H1 (cell line): ENCODE measurements at regions not wholly inside any gene's neighbourhood (a gene's known extent, or its start where the extent isn't known, plus 50 kb on each side); places are given as distances from the start of the nearest gene placed in this dataset.

Source experiments
- CTCF ChIA-PET: fragments of 300-600 bp; sonication (Branson Sonifier 250); formaldehyde crosslinking; loops from one replicate; lab custom pipeline; 2021; ENCODE audit not compliant: partially characterized antibody; lab: Charles Lee
- POLR2A ChIA-PET: fragments of 300-600 bp; sonication (Branson Sonifier 250); formaldehyde crosslinking; loops from one replicate; lab custom pipeline; 2021; ENCODE audit warnings: inconsistent platforms; ENCODE audit not compliant: partially characterized antibody; lab: Charles Lee
- DNase-seq, 2 experiments: peaks; one replicate each; pipeline versions ENCODE4 v3.0.0 to v3.0.0-alpha.2; 2010 to 2022; ENCODE audit warnings: low spot score in 2 of 2, low read depth in 1 of 2, mixed read lengths in 1 of 2
- FAIRE-seq: peaks from 2 replicates; lab custom pipeline; 2011; peaks lifted over from hg19 to GRCh38; lab: Jason Lieb, UNC
- H2AFZ ChIP-seq: 2 replicates; pipeline ENCODE4 v1.8.1; 2012; ENCODE audit warnings: low read length, inconsistent platforms
- H2AK5ac ChIP-seq: 2 replicates; pipeline ENCODE4 v1.6.1; 2013; ENCODE audit warnings: low read depth, low read length
- H2BK120ac ChIP-seq: replicated peaks from 2 replicates; pipeline ENCODE3; 2013; ENCODE audit warnings: low read depth, low read length, inconsistent platforms
- H2BK12ac ChIP-seq: 2 replicates; pipeline ENCODE4 v1.6.1; 2013; ENCODE audit warnings: low read depth, low read length
- H2BK15ac ChIP-seq: 2 replicates; pipeline ENCODE4 v1.6.1; 2013; ENCODE audit warnings: low read length
- H2BK20ac ChIP-seq: 2 replicates; pipeline ENCODE4 v1.6.1; 2013; ENCODE audit warnings: low read length
- H2BK5ac ChIP-seq: 2 replicates; pipeline ENCODE4 v1.6.1; 2013; ENCODE audit warnings: low read depth, low read length
- H3K14ac ChIP-seq: 2 replicates; pipeline ENCODE4 v1.6.1; 2013; ENCODE audit warnings: inconsistent platforms; ENCODE audit not compliant: insufficient read length
- H3K18ac ChIP-seq: 2 replicates; pipeline ENCODE4 v1.6.1; 2013; ENCODE audit warnings: low read length; ENCODE audit errors: extremely low read depth
- H3K23ac ChIP-seq: 2 replicates; pipeline ENCODE4 v1.6.1; 2013; ENCODE audit warnings: inconsistent platforms; ENCODE audit not compliant: insufficient read length
- H3K23me2 ChIP-seq: 2 replicates; pipeline ENCODE4 v1.6.1; 2013; ENCODE audit warnings: low read depth, low read length
- H3K27ac ChIP-seq: 2 replicates; pipeline ENCODE4 v1.6.1; 2011; ENCODE audit warnings: low read depth, low read length, inconsistent platforms
- H3K27me3 ChIP-seq, 4 experiments: replicated peaks in 1 of 4; 1 replicate in 1 of 4; 2 replicates in 3 of 4; pipeline versions ENCODE4 v1.6.1 to v1.8.1; 2011 to 2013; ENCODE audit warnings: low read length in 3 of 4, mild to moderate bottlenecking in 3 of 4, inconsistent platforms in 2 of 4, mixed read lengths in 2 of 4, moderate library complexity in 1 of 4; ENCODE audit not compliant: control insufficient read depth in 3 of 4, insufficient read depth in 3 of 4; ENCODE audit errors: extremely low read depth in 1 of 4
- H3K36me3 ChIP-seq, 4 experiments: 2 replicates each; pipeline versions ENCODE4 v1.6.1 to v1.8.1; 2011 to 2013; ENCODE audit warnings: mild to moderate bottlenecking in 4 of 4, low read length in 3 of 4, moderate library complexity in 2 of 4, control low read depth in 1 of 4, inconsistent platforms in 1 of 4; ENCODE audit not compliant: insufficient read depth in 4 of 4, control insufficient read depth in 2 of 4
- H3K4ac ChIP-seq: replicated peaks from 2 replicates; pipeline ENCODE3; 2013; ENCODE audit warnings: low read length, low read depth, mixed read lengths, inconsistent platforms; ENCODE audit not compliant: insufficient read length
- H3K4me1 ChIP-seq, 4 experiments: replicated peaks in 1 of 4; 1 replicate in 1 of 4; 2 replicates in 3 of 4; pipeline versions ENCODE4 v1.6.1 to v1.8.1; 2011 to 2013; ENCODE audit warnings: low read length in 3 of 4, inconsistent platforms in 2 of 4, mixed read lengths in 1 of 4; ENCODE audit not compliant: insufficient read depth in 4 of 4, control insufficient read depth in 3 of 4
- H3K4me2 ChIP-seq, 2 experiments: 2 replicates each; pipeline versions ENCODE4 v1.6.1 to v1.8.1; 2011 to 2013; ENCODE audit warnings: low read depth in 2 of 2, low read length in 2 of 2, control low read depth in 1 of 2, inconsistent platforms in 1 of 2, mild to moderate bottlenecking in 1 of 2; ENCODE audit not compliant: insufficient read depth in 1 of 2
- H3K4me3 ChIP-seq, 4 experiments: fragments of 200-600, 300-600 bp in 1 of 4; sonication (generic), shearing (Covaris generic), sonication (Bioruptor Twin) in 1 of 4; 2 replicates each; pipeline versions ENCODE4 v1.5.1 to v1.8.1; 2011 to 2016; ENCODE audit warnings: low read length in 4 of 4, low read depth in 3 of 4, control low read depth in 2 of 4, inconsistent platforms in 2 of 4, mild to moderate bottlenecking in 2 of 4, mixed read lengths in 1 of 4, moderate library complexity in 1 of 4; ENCODE audit not compliant: insufficient read depth in 2 of 4; ENCODE audit errors: extremely low read depth in 1 of 4
- H3K56ac ChIP-seq: replicated peaks from 2 replicates; pipeline ENCODE3; 2013; ENCODE audit warnings: low read depth, mild to moderate bottlenecking, mixed read lengths, low read length, inconsistent platforms; ENCODE audit not compliant: insufficient read length
- H3K79me1 ChIP-seq: 2 replicates; pipeline ENCODE4 v1.6.1; 2013; ENCODE audit warnings: low read depth, low read length, control low read depth
- H3K79me2 ChIP-seq, 2 experiments: 2 replicates each; pipeline versions ENCODE4 v1.6.1 to v1.8.1; 2012 to 2013; ENCODE audit warnings: low read length in 2 of 2, mild to moderate bottlenecking in 2 of 2, inconsistent platforms in 1 of 2; ENCODE audit not compliant: insufficient read depth in 2 of 2, control insufficient read depth in 1 of 2
- H3K9ac ChIP-seq, 4 experiments: replicated peaks in 1 of 4; 1 replicate in 1 of 4; 2 replicates in 3 of 4; pipeline versions ENCODE4 v1.6.1 to v1.8.1; 2011 to 2013; ENCODE audit warnings: low read depth in 3 of 4, low read length in 3 of 4, control low read depth in 2 of 4, mild to moderate bottlenecking in 2 of 4, moderate library complexity in 2 of 4, inconsistent platforms in 1 of 4; ENCODE audit errors: extremely low read depth in 1 of 4
- H3K9me3 ChIP-seq, 2 experiments: 2 replicates each; pipeline versions ENCODE4 v1.6.1 to v1.8.1; 2012 to 2013; ENCODE audit warnings: mild to moderate bottlenecking in 2 of 2, moderate library complexity in 2 of 2, control low read depth in 1 of 2, inconsistent platforms in 1 of 2, low read depth in 1 of 2, low read length in 1 of 2, mixed read lengths in 1 of 2; ENCODE audit not compliant: insufficient read depth in 2 of 2
- H4K20me1 ChIP-seq, 2 experiments: replicated peaks in 1 of 2; 2 replicates each; pipeline versions ENCODE3 to v1.8.1; 2011 to 2013; ENCODE audit warnings: inconsistent platforms in 2 of 2, low read length in 2 of 2, mild to moderate bottlenecking in 1 of 2; ENCODE audit not compliant: insufficient read depth in 2 of 2, control insufficient read depth in 1 of 2
- H4K5ac ChIP-seq: 2 replicates; pipeline ENCODE4 v1.6.1; 2013; ENCODE audit warnings: low read length, low read depth, mixed read lengths, inconsistent platforms; ENCODE audit not compliant: insufficient read length
- H4K8ac ChIP-seq: 2 replicates; pipeline ENCODE4 v1.8.0; 2013; ENCODE audit warnings: mild to moderate bottlenecking, moderate library complexity, low read length, inconsistent platforms; ENCODE audit not compliant: insufficient read depth; ENCODE audit errors: extremely low read depth
- H4K91ac ChIP-seq: replicated peaks from 2 replicates; pipeline ENCODE3; 2013; ENCODE audit warnings: low read length, mixed read lengths, inconsistent platforms; ENCODE audit not compliant: insufficient read length
- ASH2L ChIP-seq: fragments of 200-600, 300-600 bp; sonication (generic); IDR thresholded peaks from one replicate; pipeline ENCODE4 v1.7.1; 2017; ENCODE audit warnings: low read length
- ATF3 ChIP-seq: IDR thresholded peaks from 2 replicates; pipeline ENCODE4 v1.6.1; 2011; ENCODE audit warnings: low read depth, mild to moderate bottlenecking, low read length; ENCODE audit not compliant: insufficient read depth
- BRCA1 ChIP-seq: IDR thresholded peaks from 2 replicates; pipeline ENCODE4 v1.6.1; 2012; ENCODE audit warnings: low read depth, low read length, improper control_type of control experiment
- CBX5 ChIP-seq: fragments of 300-800, 300-1000 bp; sonication (generic); IDR thresholded peaks from 2 replicates; pipeline ENCODE4 v1.7.1; 2016; ENCODE audit warnings: antibody characterized with exemption, low read length, low read depth
- E2F6 ChIP-seq: IDR thresholded peaks from 2 replicates; pipeline ENCODE4 v1.6.1; 2012; ENCODE audit warnings: inconsistent platforms
- FOSL1 ChIP-seq: IDR thresholded peaks from 2 replicates; pipeline ENCODE4 v1.6.1; 2011; ENCODE audit warnings: mild to moderate bottlenecking, low read depth, low read length, moderate library complexity; ENCODE audit not compliant: insufficient read depth
- GTF2F1 ChIP-seq: IDR thresholded peaks from 2 replicates; pipeline ENCODE4 v1.6.1; 2012; ENCODE audit warnings: low read depth, low read length, improper control_type of control experiment, borderline replicate concordance
- HDAC2 ChIP-seq, 2 experiments: fragments of 300-600 bp in 1 of 2; sonication (generic) in 1 of 2; IDR thresholded peaks; 2 replicates each; pipeline ENCODE4 v1.6.1; 2011 to 2012; ENCODE audit warnings: low read depth in 2 of 2, low read length in 2 of 2, mild to moderate bottlenecking in 2 of 2, moderate library complexity in 2 of 2, borderline replicate concordance in 1 of 2, inconsistent platforms in 1 of 2
- KDM1A ChIP-seq: fragments of 200-600, 300-600 bp; sonication (generic); IDR thresholded peaks from 2 replicates; pipeline ENCODE4 v1.7.1; 2016; ENCODE audit warnings: mild to moderate bottlenecking, low read length, borderline replicate concordance
- KDM5A ChIP-seq: fragments of 200-600 bp; IDR thresholded peaks from 2 replicates; pipeline ENCODE4 v1.7.1; 2012; ENCODE audit warnings: mild to moderate bottlenecking, low read length, inconsistent platforms, mixed read lengths
- SP2 ChIP-seq: IDR thresholded peaks from 2 replicates; pipeline ENCODE4 v1.6.1; 2012; ENCODE audit warnings: mild to moderate bottlenecking, low read length, inconsistent platforms
- TAF1 ChIP-seq: IDR thresholded peaks from 2 replicates; pipeline ENCODE4 v1.6.1; 2011; ENCODE audit warnings: mild to moderate bottlenecking, low read depth, low read length
- ZNF274 ChIP-seq: IDR thresholded peaks from 2 replicates; pipeline ENCODE4 v1.7.0; 2012; ENCODE audit warnings: low read length, borderline replicate concordance; ENCODE audit errors: extremely low read depth
- WGBS, 2 experiments: shearing (Covaris generic) in 1 of 2; methylation state at CpG; one replicate each; pipeline versions ENCODE4 v1.1.6 to v1.1.7; 2013 to 2015; ENCODE audit warnings: low lambda C conversion rate in 2 of 2, mixed read lengths in 2 of 2, inconsistent platforms in 1 of 2, low coverage in 1 of 2, missing lambda C conversion rate in 1 of 2; ENCODE audit not compliant: insufficient replicate concordance in 2 of 2, insufficient coverage in 1 of 2, insufficient read length in 1 of 2; ENCODE audit errors: extremely low coverage in 1 of 2, missing lambda C conversion rate in 1 of 2; 5-methylcytosine and 5-hydroxymethylcytosine counted together

GRCh38 chr12:67091678-67092077 is 177.5 kb upstream of the CAND1 start:
- Histone ChIP-seq H4K8ac (no peak overlapping the region), H3K4me1 (no peaks in the 10 kb centered on the region), H2BK5ac (no peak overlapping the region), H3K9ac (no peak overlapping the region), H3K27ac (no peak overlapping the region), H3K4ac (no peak overlapping the region), H2BK20ac (no peak overlapping the region), H3K4me2 (no peak overlapping the region), H2AK5ac (no peak overlapping the region), H3K23me2 (no peaks in the 10 kb centered on the region), H3K14ac (no peak overlapping the region), H4K5ac (no peak overlapping the region), H2BK15ac (no peak overlapping the region), H3K4me3 (no peak overlapping the region), H3K18ac (no peak overlapping the region), H3K79me1 (no peaks in the 10 kb centered on the region), H4K20me1 (no peaks in the 10 kb centered on the region), H2BK120ac (no peak overlapping the region), H4K91ac (no peak overlapping the region), H3K23ac (no peak overlapping the region), H3K56ac (no peak overlapping the region), H3K27me3 (no peaks in the 10 kb centered on the region), H2AFZ (no peak overlapping the region), H2BK12ac (no peak overlapping the region), H3K36me3 (no peaks in the 10 kb centered on the region), H3K9me3 (no peaks in the 10 kb centered on the region), H3K79me2 (no peaks in the 10 kb centered on the region)
- ChIA-PET CTCF (interaction anchor here (1.0 to 1.9 kb wide), 3 partner anchors 66 to 109 kb away, joined by 3 to 6 read pairs (median 3); no protein-coding TSS in a partner anchor), POLR2A (no interaction called here)
- whole genome bisulfite sequencing, 2 experiments: 79% methylated on average over 1 of the region's 1 CpG; no CpG with 5 or more reads in 1 of the 2 experiments
- DNase-seq: no peak
- FAIRE-seq: no peak
- TF ChIP-seq E2F6: no peak
- TF ChIP-seq HDAC2 (IDR thresholded peaks at IDR 0.05; ENCODE audit: borderline replicate concordance in 1 of 2, low read depth in 2 of 2, low read length in 2 of 2): no peak
- no peak for TF ChIP-seq KDM1A
- no peak for TF ChIP-seq ZNF274
- no peak for TF ChIP-seq BRCA1
- TF ChIP-seq ASH2L: no peak
- no peak for TF ChIP-seq KDM5A
- TF ChIP-seq FOSL1: no peak
- TF ChIP-seq SP2: no peak
- TF ChIP-seq CBX5: no peak
- TF ChIP-seq GTF2F1: no peak
- no peak for TF ChIP-seq TAF1
- TF ChIP-seq ATF3: no peak
